Natural killer cell (primary cell): ENCODE measurements at regions not wholly inside any gene's neighbourhood (a gene's known extent, or its start where the extent isn't known, plus 50 kb on each side); places are given as distances from the start of the nearest gene placed in this dataset.

ENCODE experiments used
- ATAC-seq, 3 donors: fragments of 150-1000 bp in 2 of 3; fragments of 200-7000 bp in 1 of 3; cut with Tn5 transposase; 1 replicate in 1 of 3; 2 replicates in 2 of 3; pipeline ENCODE4 v1.10.0; 2021; ENCODE audit warnings: mild to moderate bottlenecking in 2 of 3, moderate library complexity in 2 of 3
- DNase-seq, 2 donors: peaks; one replicate each; pipeline versions ENCODE4 v3.0.0 to v3.0.0-alpha.2; 2013 to 2021; ENCODE audit warnings: mixed read lengths in 1 of 2
- H3K27ac ChIP-seq: one replicate; pipeline ENCODE4 v1.5.1; 2013; ENCODE audit warnings: mild to moderate bottlenecking, low read length
- H3K27me3 ChIP-seq: one replicate; pipeline ENCODE4 v1.6.1; 2013; ENCODE audit warnings: low read length; ENCODE audit not compliant: control insufficient read depth, insufficient read depth
- H3K36me3 ChIP-seq: one replicate; pipeline ENCODE4 v1.6.1; 2013; ENCODE audit warnings: low read length; ENCODE audit not compliant: control insufficient read depth, insufficient read depth
- H3K4me1 ChIP-seq: one replicate; pipeline ENCODE4 v1.6.1; 2013; ENCODE audit warnings: low read length; ENCODE audit not compliant: control insufficient read depth, insufficient read depth
- H3K4me3 ChIP-seq: one replicate; pipeline ENCODE4 v1.5.1; 2013; ENCODE audit warnings: low read length
- H3K9me3 ChIP-seq: one replicate; pipeline ENCODE4 v1.6.1; 2013; ENCODE audit warnings: low read length; ENCODE audit not compliant: control insufficient read depth, insufficient read depth
- H3K27ac Mint-ChIP-seq, 2 donors: one replicate each; pipeline ENCODE4 v1.8.0; 2022; ENCODE audit warnings: mild to moderate bottlenecking in 2 of 2, mixed read lengths in 2 of 2, moderate library complexity in 1 of 2
- H3K27me3 Mint-ChIP-seq, 2 donors: one replicate each; pipeline ENCODE4 v1.8.0; 2022; ENCODE audit warnings: low read depth in 2 of 2, mixed read lengths in 2 of 2
- H3K36me3 Mint-ChIP-seq: one replicate; pipeline ENCODE4 v1.8.0; 2022; ENCODE audit warnings: mixed read lengths
- H3K4me1 Mint-ChIP-seq, 2 donors: one replicate each; pipeline ENCODE4 v1.8.0; 2022; ENCODE audit warnings: mixed read lengths in 2 of 2
- H3K4me3 Mint-ChIP-seq: one replicate; pipeline ENCODE4 v1.8.0; 2022; ENCODE audit warnings: mild to moderate bottlenecking, moderate library complexity, mixed read lengths
- H3K9me3 Mint-ChIP-seq, 2 donors: one replicate each; pipeline ENCODE4 v1.8.0; 2022; ENCODE audit warnings: mixed read lengths in 2 of 2
- CTCF ChIP-seq: fragments of 200-600 bp; IDR thresholded peaks from one replicate; pipeline ENCODE4 v1.8.0; 2022; ENCODE audit warnings: antibody characterized with exemption
- WGBS: methylation state at CpG from one replicate; pipeline ENCODE4 v1.1.7; 2013; ENCODE audit warnings: missing lambda C conversion rate; ENCODE audit not compliant: insufficient coverage; 5-methylcytosine and 5-hydroxymethylcytosine counted together
- intact Hi-C: fragments of 100-400 bp; cut with micrococcal nuclease; formaldehyde crosslinking; loops from one replicate; pipeline ENCODE4 v1.14.2; 2022

- Histone ChIP-seq H3K4me3 (no peak overlapping the region), H3K27ac (no peak overlapping the region), H3K36me3 (no peaks in the 10 kb centered on the region), H3K4me1 (no peaks in the 10 kb centered on the region), H3K27me3 (no peaks in the 10 kb centered on the region), H3K9me3 (no peaks in the 10 kb centered on the region)
- intact Hi-C loops, result no loop called here
- ATAC-seq (no peak), DNase-seq (no peak)
- peaks cover 23 to 26% of the 10 kb centered on the region in 2 donors for H3K9me3 Mint-ChIP-seq
- H3K27ac Mint-ChIP-seq, result no peak overlapping the region
- WGBS, result 85% methylated on average over 3 of the region's 3 CpGs
- no peaks in the 10 kb centered on the region for H3K27me3 Mint-ChIP-seq
- no peaks in the 10 kb centered on the region for H3K4me1 Mint-ChIP-seq
- no peak overlapping the region for H3K4me3 Mint-ChIP-seq
- peaks cover 5% of the 10 kb centered on the region for H3K36me3 Mint-ChIP-seq
- no peak for TF ChIP-seq CTCF
Observed at GRCh38 chr1:69263921-69264391, 303.8 kb upstream of the LRRC7 start.

GRCh38 chr1:69269491-69269890 lies 298.2 kb upstream of the LRRC7 start:
- no peak for TF ChIP-seq CTCF
- no peak for ATAC-seq
- peaks cover 11 to 12% of the 10 kb centered on the region in 2 donors for H3K9me3 Mint-ChIP-seq
- peaks cover 5% of the 10 kb centered on the region for H3K36me3 Mint-ChIP-seq
- Histone ChIP-seq H3K4me3 (no peak overlapping the region), H3K9me3 (no peaks in the 10 kb centered on the region), H3K4me1 (no peaks in the 10 kb centered on the region), H3K27me3 (no peaks in the 10 kb centered on the region), H3K27ac (no peak overlapping the region), H3K36me3 (no peaks in the 10 kb centered on the region)
- H3K27me3 Mint-ChIP-seq, result no peaks in the 10 kb centered on the region
- 83% methylated on average over 2 of the region's 2 CpGs for WGBS
- DNase-seq, result no peak
- H3K4me3 Mint-ChIP-seq, result no peak overlapping the region
- no peaks in the 10 kb centered on the region for H3K4me1 Mint-ChIP-seq
- no peak overlapping the region for H3K27ac Mint-ChIP-seq
- intact Hi-C loops, result no loop called here

- no peaks in the 10 kb centered on the region for H3K4me1 Mint-ChIP-seq
- H3K36me3 ChIP-seq, result no peaks in the 10 kb centered on the region
- H3K27me3 ChIP-seq, result no peaks in the 10 kb centered on the region
- H3K9me3 Mint-ChIP-seq, result peaks cover 16 to 20% of the 10 kb centered on the region in 2 donors
- no peak overlapping the region for H3K27ac Mint-ChIP-seq
- no peak overlapping the region for H3K27ac ChIP-seq
- H3K36me3 Mint-ChIP-seq, result peaks cover 5% of the 10 kb centered on the region
- H3K27me3 Mint-ChIP-seq, result no peaks in the 10 kb centered on the region
- no peak for TF ChIP-seq CTCF
- H3K4me1 ChIP-seq, result no peaks in the 10 kb centered on the region
- H3K4me3 Mint-ChIP-seq, result no peak overlapping the region
- H3K4me3 ChIP-seq, result no peak overlapping the region
- no peak for ATAC-seq
- intact Hi-C loops, result no loop called here
- H3K9me3 ChIP-seq, result no peaks in the 10 kb centered on the region
- DNase-seq, result no peak
- 91% methylated on average over 3 of the region's 5 CpGs for WGBS
Observed at GRCh38 chr1:69271587-69272125, 296.1 kb upstream of the LRRC7 start.

GRCh38 chr1:69272684-69273083 lies 295.0 kb upstream of the LRRC7 start:
- TF ChIP-seq CTCF, result no peak
- peaks cover 12 to 18% of the 10 kb centered on the region in 2 donors for H3K9me3 Mint-ChIP-seq
- H3K36me3 Mint-ChIP-seq, result peaks cover 5% of the 10 kb centered on the region
- H3K36me3 ChIP-seq, result no peaks in the 10 kb centered on the region
- intact Hi-C loops, result no loop called here
- no peak overlapping the region for H3K4me3 Mint-ChIP-seq
- ATAC-seq (no peak), DNase-seq (no peak)
- H3K27me3 ChIP-seq, result no peaks in the 10 kb centered on the region
- H3K4me3 ChIP-seq, result no peak overlapping the region
- no peak overlapping the region for H3K27ac ChIP-seq
- no peaks in the 10 kb centered on the region for H3K4me1 Mint-ChIP-seq
- H3K4me1 ChIP-seq, result no peaks in the 10 kb centered on the region
- no peaks in the 10 kb centered on the region for H3K9me3 ChIP-seq
- H3K27me3 Mint-ChIP-seq, result no peaks in the 10 kb centered on the region
- WGBS, result 94% methylated on average over 4 of the region's 4 CpGs
- no peak overlapping the region for H3K27ac Mint-ChIP-seq
